Endometrium (tissue), 2 donors: ENCODE measurements at regions not wholly inside any gene's neighbourhood (a gene's known extent, or its start where the extent isn't known, plus 50 kb on each side); places are given as distances from the start of the nearest gene placed in this dataset.
A peak's percentile ranks its signal among the peaks of the same experiment; 100 is the strongest.

Experiments used
- FAIRE-seq: peaks from 2 replicates; lab custom pipeline; 2012; peaks lifted over from hg19 to GRCh38; lab: Jason Lieb, UNC
- donor health status: control.
- donor health status: control.

- FAIRE-seq = no peak
Observed at GRCh38 chr15:29364426-29365078, 94.9 kb upstream of the NSMCE3 start.

- no peak for FAIRE-seq
Observed at GRCh38 chr15:29361560-29361959, 91.9 kb upstream of the NSMCE3 start.

- no peak for FAIRE-seq
Observed at GRCh38 chr15:29360152-29360551, 90.5 kb upstream of the NSMCE3 start.

- no peak for FAIRE-seq
Observed at GRCh38 chr15:29356786-29357185, 87.2 kb upstream of the NSMCE3 start.

GRCh38 chr15:29355477-29355876 is 85.9 kb upstream of the NSMCE3 start:
- no peak for FAIRE-seq

- FAIRE-seq = no peak
Observed at GRCh38 chr15:29352402-29352801, 82.8 kb upstream of the NSMCE3 start.

GRCh38 chr15:29349196-29349595 is 79.6 kb upstream of the NSMCE3 start:
- no peak for FAIRE-seq

GRCh38 chr15:29348336-29348914 is 78.8 kb upstream of the NSMCE3 start:
- FAIRE-seq = peak; percentile 60

- no peak for FAIRE-seq
Observed at GRCh38 chr15:29346998-29347397, 77.4 kb upstream of the NSMCE3 start.

GRCh38 chr15:29345549-29346525 is 76.2 kb upstream of the NSMCE3 start:
- FAIRE-seq = no peak

- no peak for FAIRE-seq
Observed at GRCh38 chr15:29344474-29344873, 74.9 kb upstream of the NSMCE3 start.

- no peak for FAIRE-seq
Observed at GRCh38 chr15:29343229-29343628, 73.6 kb upstream of the NSMCE3 start.

GRCh38 chr15:29342201-29342600 is 72.6 kb upstream of the NSMCE3 start:
- no peak for FAIRE-seq

- no peak for FAIRE-seq
Observed at GRCh38 chr15:29337156-29337959, 67.7 kb upstream of the NSMCE3 start.

GRCh38 chr15:29334544-29334943 is 64.9 kb upstream of the NSMCE3 start:
- no peak for FAIRE-seq

- FAIRE-seq = no peak
Observed at GRCh38 chr15:29333261-29333660, 63.6 kb upstream of the NSMCE3 start.

- FAIRE-seq = no peak
Observed at GRCh38 chr15:29331669-29332068, 62.0 kb upstream of the NSMCE3 start.

- FAIRE-seq = no peak
Observed at GRCh38 chr15:29331071-29331470, 61.4 kb upstream of the NSMCE3 start.

GRCh38 chr15:29324746-29325145 is 55.1 kb upstream of the NSMCE3 start:
- no peak for FAIRE-seq

GRCh38 chr15:29323557-29323956 is 53.9 kb upstream of the NSMCE3 start:
- no peak for FAIRE-seq

GRCh38 chr15:29322415-29322814 is 52.8 kb upstream of the NSMCE3 start:
- no peak for FAIRE-seq

GRCh38 chr15:29320420-29320819 is 50.8 kb upstream of the NSMCE3 start:
- FAIRE-seq = no peak
